CD4-positive, alpha-beta T cell treated with Interleukin-2 at 100 ng/mL for 4 hours (primary cell): ENCODE measurements at regions not wholly inside any gene's neighbourhood (a gene's known extent, or its start where the extent isn't known, plus 50 kb on each side); places are given as distances from the start of the nearest gene placed in this dataset.

Experiments used
- DNase-seq: peaks from one replicate; pipeline ENCODE4 v3.0.0-alpha.2; 2020; ENCODE audit warnings: low spot score

- no peak for DNase-seq
Measured at GRCh38 chr14:85276161-85276978, 253.6 kb upstream of the FLRT2 start.

DNA sequence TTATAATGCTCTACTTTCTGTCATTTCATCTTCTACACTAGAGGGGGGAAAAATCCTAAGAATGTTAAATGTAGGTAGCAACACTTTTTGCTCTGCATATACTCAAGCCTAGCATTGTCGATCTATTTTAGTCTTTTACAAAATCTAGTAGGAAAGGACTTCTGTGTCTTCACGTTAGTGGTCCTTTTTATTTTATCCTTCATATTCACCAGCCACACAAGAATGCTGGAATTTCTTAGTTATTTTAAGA is 253.0 kb upstream of the FLRT2 start:
- no peak for DNase-seq

GRCh38 chr14:85279407-85279806 is 250.5 kb upstream of the FLRT2 start:
- DNase-seq, result no peak

- DNase-seq, result no peak
Measured at GRCh38 chr14:85280074-85280473, 249.9 kb upstream of the FLRT2 start.

- DNase-seq, result no peak
Measured at GRCh38 chr14:85281921-85282320, 248.0 kb upstream of the FLRT2 start.

DNA sequence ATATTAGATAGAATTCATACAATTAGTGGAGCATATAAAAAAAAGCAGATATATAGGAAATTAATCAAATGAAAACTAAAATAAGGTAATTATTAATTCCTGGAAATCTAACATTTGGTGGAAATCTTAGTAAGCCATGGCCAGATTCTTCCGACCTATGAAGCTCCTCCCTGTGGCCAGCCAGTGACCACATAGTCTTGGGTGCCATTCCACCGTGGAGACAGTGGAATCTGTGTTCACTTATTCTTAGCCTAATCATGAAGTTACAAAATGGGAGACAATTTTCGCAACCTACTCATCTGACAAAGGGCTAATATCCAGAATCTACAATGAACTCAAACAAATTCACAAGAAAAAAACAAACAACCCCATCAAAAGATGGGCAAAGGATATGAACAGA is 241.9 kb upstream of the FLRT2 start:
- DNase-seq, result no peak

GRCh38 chr14:85291731-85292130 is 238.2 kb upstream of the FLRT2 start:
- DNase-seq, result no peak

- no peak for DNase-seq
Measured at GRCh38 chr14:85293612-85294234, 236.2 kb upstream of the FLRT2 start.

DNA sequence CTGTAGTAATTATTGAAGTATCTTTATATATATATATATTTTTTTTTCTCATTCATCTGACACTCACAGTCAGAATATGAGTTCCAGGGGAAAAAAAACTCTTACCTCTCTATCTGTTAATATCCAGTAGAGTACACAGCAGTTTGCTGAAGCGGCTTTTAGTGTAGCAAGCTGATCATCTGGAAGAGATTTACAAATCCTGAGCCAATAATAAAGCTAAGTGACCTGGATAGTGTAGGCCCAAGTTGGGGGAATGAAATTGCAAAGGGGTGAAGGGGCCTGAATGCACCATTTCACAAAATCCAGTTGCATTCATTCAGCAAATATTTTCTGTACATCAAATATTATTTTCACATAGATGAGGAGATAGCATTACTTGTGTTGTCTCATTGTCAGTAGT is 234.6 kb upstream of the FLRT2 start:
- DNase-seq, result no peak

DNA sequence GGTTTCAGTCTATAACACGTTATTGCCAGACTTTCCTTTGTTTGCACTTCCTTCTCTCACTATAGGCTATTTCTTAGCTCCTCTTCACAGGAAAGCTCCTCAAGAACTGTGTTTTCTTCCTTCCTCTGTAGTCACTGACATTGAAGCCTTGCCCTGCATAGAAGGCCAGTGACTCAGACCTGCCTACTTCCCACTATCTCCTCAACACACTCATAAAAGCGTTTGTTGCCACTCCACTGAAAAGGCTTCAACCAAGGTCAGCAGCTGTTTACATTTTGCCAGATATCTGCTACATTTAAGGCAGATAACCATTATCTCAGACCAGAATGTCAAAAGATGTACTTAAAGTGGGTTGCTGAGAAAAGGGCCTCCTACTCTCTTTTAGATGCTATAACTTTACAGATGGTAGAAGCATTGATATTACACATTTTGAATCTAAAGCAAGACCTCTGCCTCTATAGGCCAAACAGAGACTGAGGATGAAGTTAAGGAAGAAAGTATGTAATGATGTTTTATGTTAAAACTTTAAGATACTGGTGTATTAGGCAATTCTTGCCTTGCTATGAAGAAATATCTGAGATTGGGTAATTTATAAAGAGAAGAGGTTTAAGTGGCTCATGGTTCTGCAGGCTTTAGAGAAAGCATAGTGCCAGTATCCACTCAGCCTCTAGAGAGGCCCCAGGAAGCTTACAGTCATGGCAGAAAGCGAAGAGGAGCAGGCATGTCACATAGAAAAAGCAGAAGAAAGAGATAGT is 233.3 kb upstream of the FLRT2 start:
- no peak for DNase-seq

GRCh38 chr14:85300107-85300506 is 229.8 kb upstream of the FLRT2 start:
- DNase-seq, result no peak

DNA sequence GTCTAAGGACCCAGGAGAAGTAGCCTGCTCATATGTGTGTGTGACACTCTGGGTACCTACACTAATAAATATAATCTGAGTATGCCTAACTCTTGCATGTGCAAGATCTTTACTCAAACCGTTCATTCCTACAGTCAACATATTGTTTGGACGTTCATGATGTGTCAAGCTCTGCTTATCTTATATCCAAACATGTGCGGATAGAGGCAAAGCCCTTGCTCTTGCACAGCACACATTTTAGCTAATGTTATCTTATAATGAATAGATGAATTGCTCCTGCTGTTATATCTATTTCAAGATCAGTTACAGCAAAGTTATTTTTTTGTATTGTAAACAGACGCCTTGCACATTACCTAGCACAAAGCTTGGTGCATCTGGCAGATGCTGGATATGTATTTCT is 228.4 kb upstream of the FLRT2 start:
- DNase-seq, result no peak

- DNase-seq, result no peak
Measured at GRCh38 chr14:85306024-85306423, 223.9 kb upstream of the FLRT2 start.

- DNase-seq, result no peak
Measured at GRCh38 chr14:85308531-85309300, 221.2 kb upstream of the FLRT2 start.

- DNase-seq, result no peak
Measured at GRCh38 chr14:85310491-85311272, 219.3 kb upstream of the FLRT2 start.

- DNase-seq, result no peak
Measured at GRCh38 chr14:85313560-85314207, 216.3 kb upstream of the FLRT2 start.

DNA sequence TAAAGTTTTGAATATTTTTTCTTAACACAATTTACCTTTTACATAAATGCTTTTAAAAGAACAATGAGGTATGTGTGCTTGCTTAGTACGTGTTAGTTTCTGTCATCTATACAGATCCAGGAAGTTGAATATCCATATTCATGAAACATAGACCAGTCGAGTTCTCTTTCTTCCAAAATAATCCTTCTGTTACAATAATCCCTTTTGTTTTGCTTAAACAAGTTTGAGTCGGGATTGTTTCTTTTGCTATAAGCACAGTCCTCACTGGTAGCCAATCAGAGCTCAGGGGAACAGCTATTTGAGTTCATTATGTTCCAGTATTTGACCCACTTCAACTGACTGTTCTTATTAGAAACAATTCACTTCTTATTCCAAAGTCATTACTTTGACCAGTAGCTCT is 214.7 kb upstream of the FLRT2 start:
- DNase-seq, result no peak

- no peak for DNase-seq
Measured at GRCh38 chr14:85315733-85316290, 214.1 kb upstream of the FLRT2 start.

- DNase-seq, result no peak
Measured at GRCh38 chr14:85316701-85317410, 213.1 kb upstream of the FLRT2 start.

DNA sequence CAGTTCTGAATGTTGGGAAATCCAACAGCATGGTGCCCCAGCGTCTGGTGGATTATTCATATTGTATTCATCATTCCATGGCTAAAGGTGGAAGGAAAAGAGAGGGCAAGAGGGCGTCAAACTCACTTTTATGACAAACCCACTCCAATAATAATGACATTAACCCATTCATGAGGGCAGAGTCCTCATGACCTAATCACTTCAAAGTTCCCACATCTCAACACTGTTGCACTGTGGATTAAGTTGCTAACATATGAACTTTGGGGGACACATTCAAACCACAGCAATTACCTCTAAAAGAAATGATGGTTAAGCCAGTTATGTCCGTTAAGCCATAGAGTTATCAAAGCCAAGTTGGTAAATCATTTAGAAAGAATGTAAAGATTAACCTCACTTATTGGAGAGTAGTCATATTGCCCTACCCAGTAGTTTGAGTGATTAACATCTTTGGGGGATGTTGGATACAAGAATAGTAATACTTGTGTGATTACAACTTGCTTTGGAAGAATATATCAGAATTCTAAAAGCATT is 212.4 kb upstream of the FLRT2 start:
- no peak for DNase-seq
